ENCODE measurements at regions not wholly inside any gene's neighbourhood (a gene's known extent, or its start where the extent isn't known, plus 50 kb on each side); places are given as distances from the start of the nearest gene placed in this dataset.

GRCh38 chr4:81648576-81649275 is 177.0 kb upstream of the RASGEF1B start:
- Histone ChIP-seq H3K27me3 (no peaks in the 10 kb centered on the region), H3K36me3 (replicated peaks in 1 of 2) (no peaks in the 10 kb centered on the region), H3K9me3 (replicated peaks in 1 of 3) (no peaks in the 10 kb centered on the region), H3K4me3 (no peak overlapping the region), H3K27ac (no peak overlapping the region), H3K4me1 (replicated peaks in 1 of 2) (peaks cover 0 to 8% of the 10 kb centered on the region in 2 donors)
- intact Hi-C loops (cut with DNase I): no loop called here
- DNase-seq: no peak
- 37 to 55% (median 47%) methylated on average over 4 of the region's 4 CpGs for WGBS, 4 donors
- TF ChIP-seq, protein P1, sequence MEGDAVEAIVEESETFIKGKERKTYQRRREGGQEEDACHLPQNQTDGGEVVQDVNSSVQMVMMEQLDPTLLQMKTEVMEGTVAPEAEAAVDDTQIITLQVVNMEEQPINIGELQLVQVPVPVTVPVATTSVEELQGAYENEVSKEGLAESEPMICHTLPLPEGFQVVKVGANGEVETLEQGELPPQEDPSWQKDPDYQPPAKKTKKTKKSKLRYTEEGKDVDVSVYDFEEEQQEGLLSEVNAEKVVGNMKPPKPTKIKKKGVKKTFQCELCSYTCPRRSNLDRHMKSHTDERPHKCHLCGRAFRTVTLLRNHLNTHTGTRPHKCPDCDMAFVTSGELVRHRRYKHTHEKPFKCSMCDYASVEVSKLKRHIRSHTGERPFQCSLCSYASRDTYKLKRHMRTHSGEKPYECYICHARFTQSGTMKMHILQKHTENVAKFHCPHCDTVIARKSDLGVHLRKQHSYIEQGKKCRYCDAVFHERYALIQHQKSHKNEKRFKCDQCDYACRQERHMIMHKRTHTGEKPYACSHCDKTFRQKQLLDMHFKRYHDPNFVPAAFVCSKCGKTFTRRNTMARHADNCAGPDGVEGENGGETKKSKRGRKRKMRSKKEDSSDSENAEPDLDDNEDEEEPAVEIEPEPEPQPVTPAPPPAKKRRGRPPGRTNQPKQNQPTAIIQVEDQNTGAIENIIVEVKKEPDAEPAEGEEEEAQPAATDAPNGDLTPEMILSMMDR (IDR thresholded peaks at IDR 0.05): no peak
- no peak for TF ChIP-seq POLR2A (IDR thresholded peaks at IDR 0.05)

DNA sequence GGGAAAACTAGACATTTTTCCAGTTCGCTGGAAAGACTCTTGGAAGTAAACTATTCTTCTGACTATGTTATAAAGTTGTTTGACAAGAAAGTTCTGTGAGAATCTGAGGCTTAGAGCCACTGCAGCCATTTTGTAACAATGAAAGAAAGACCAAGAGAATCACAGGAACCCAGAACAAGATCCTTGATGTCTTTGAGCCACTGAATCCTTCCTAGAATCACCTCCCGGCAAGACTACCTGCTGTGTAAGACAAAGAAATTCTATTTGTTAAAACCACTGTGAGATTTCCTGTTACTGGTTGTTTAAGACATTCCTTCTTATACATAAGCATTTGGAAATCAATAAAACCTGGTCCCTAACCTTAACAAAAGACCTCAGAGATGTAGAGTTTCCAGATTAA is 175.7 kb upstream of the RASGEF1B start:
- Histone ChIP-seq H3K4me1 (replicated peaks in 1 of 2) (peaks cover 0 to 8% of the 10 kb centered on the region in 2 donors), H3K36me3 (replicated peaks in 1 of 2) (no peaks in the 10 kb centered on the region), H3K27ac (no peak overlapping the region), H3K27me3 (no peaks in the 10 kb centered on the region), H3K9me3 (replicated peaks in 1 of 3) (no peaks in the 10 kb centered on the region), H3K4me3 (no peak overlapping the region)
- DNase-seq: no peak
- intact Hi-C loops (cut with DNase I): no loop called here
- WGBS, 4 donors: 70 to 87% (median 81%) methylated on average over 2 of the region's 2 CpGs
- TF ChIP-seq, protein P1 (IDR thresholded peaks at IDR 0.05): no peak
- no peak for TF ChIP-seq POLR2A (IDR thresholded peaks at IDR 0.05)

GRCh38 chr4:81642543-81642942 is 170.8 kb upstream of the RASGEF1B start:
- H3K9me3 ChIP-seq (replicated peaks in 1 of 3): no peaks in the 10 kb centered on the region
- TF ChIP-seq, protein P1 (IDR thresholded peaks at IDR 0.05): no peak
- TF ChIP-seq POLR2A (IDR thresholded peaks at IDR 0.05): no peak
- no peaks in the 10 kb centered on the region for H3K4me1 ChIP-seq (replicated peaks in 1 of 2)
- no peak for DNase-seq
- H3K27ac ChIP-seq: no peak overlapping the region
- intact Hi-C loops (cut with DNase I): no loop called here
- WGBS, 4 donors: 50 to 64% (median 59%) methylated on average over 3 of the region's 3 CpGs
- H3K27me3 ChIP-seq: no peaks in the 10 kb centered on the region
- H3K4me3 ChIP-seq: no peak overlapping the region
- H3K36me3 ChIP-seq (replicated peaks in 1 of 2): no peaks in the 10 kb centered on the region

DNA sequence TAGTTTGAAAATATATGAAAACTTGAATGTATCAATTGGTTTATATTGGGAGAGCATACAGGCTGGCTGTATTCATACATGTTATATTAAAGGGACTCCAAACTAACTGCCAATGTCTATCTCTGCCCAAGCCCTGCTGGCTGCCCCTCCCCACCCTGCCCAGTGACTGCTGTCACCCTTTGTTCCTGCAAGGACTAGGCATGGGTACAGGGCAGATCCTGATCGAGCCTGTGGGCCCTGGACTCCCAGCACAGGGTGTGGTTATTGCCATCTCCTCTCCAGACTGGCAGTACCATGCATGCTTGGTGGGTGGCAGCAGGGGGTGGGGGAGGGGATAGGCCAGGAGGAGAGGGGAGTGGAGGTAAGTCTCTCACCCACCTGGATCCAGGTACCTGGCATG is 167.5 kb upstream of the RASGEF1B start:
- intact Hi-C loops (cut with DNase I): no loop called here
- no peak overlapping the region for H3K4me3 ChIP-seq
- no peaks in the 10 kb centered on the region for H3K9me3 ChIP-seq (replicated peaks in 1 of 3)
- no peaks in the 10 kb centered on the region for H3K4me1 ChIP-seq (replicated peaks in 1 of 2)
- no peak for DNase-seq
- no peak overlapping the region for H3K27ac ChIP-seq
- no peaks in the 10 kb centered on the region for H3K36me3 ChIP-seq (replicated peaks in 1 of 2)
- no peak for TF ChIP-seq POLR2A (IDR thresholded peaks at IDR 0.05)
- TF ChIP-seq, protein P1 (IDR thresholded peaks at IDR 0.05): no peak
- WGBS, 4 donors: 80 to 100% (median 94%) methylated on average over 1 of the region's 1 CpG
- no peaks in the 10 kb centered on the region for H3K27me3 ChIP-seq
